Parathyroid adenoma (tissue), 2 donors: ENCODE measurements at regions not wholly inside any gene's neighbourhood (a gene's known extent, or its start where the extent isn't known, plus 50 kb on each side); places are given as distances from the start of the nearest gene placed in this dataset.

Experiments used
- H2AFZ ChIP-seq: fragments of 300-600 bp; sonication (generic); one replicate; pipeline ENCODE4 v1.7.0; 2017; ENCODE audit warnings: antibody characterized with exemption, mild to moderate bottlenecking
- H3K27ac ChIP-seq: fragments of 300-600 bp; sonication (generic); one replicate; pipeline ENCODE4 v1.7.0; 2017
- H3K27me3 ChIP-seq: fragments of 300-600 bp; sonication (generic); one replicate; pipeline ENCODE4 v1.7.0; 2017; ENCODE audit warnings: low read length; ENCODE audit not compliant: control insufficient read depth, insufficient read depth
- H3K36me3 ChIP-seq: fragments of 300-600 bp; sonication (generic); one replicate; pipeline ENCODE4 v1.7.0; 2017; ENCODE audit warnings: low read length; ENCODE audit not compliant: control insufficient read depth, insufficient read depth
- H3K4me1 ChIP-seq: fragments of 300-600 bp; sonication (generic); one replicate; pipeline ENCODE4 v1.7.0; 2017; ENCODE audit warnings: control low read depth
- H3K4me2 ChIP-seq: fragments of 300-600 bp; sonication (generic); one replicate; pipeline ENCODE4 v1.7.0; 2017; ENCODE audit warnings: low read length
- H3K4me3 ChIP-seq: fragments of 300-600 bp; sonication (generic); one replicate; pipeline ENCODE4 v1.7.0; 2017; ENCODE audit warnings: low read depth, low read length
- H3K79me2 ChIP-seq: fragments of 300-600 bp; sonication (generic); one replicate; pipeline ENCODE4 v1.7.0; 2017; ENCODE audit warnings: control low read depth
- H3K9ac ChIP-seq: fragments of 300-600 bp; sonication (generic); one replicate; pipeline ENCODE4 v1.7.0; 2017; ENCODE audit warnings: mild to moderate bottlenecking
- H3K9me3 ChIP-seq: fragments of 300-600 bp; sonication (generic); one replicate; pipeline ENCODE4 v1.7.0; 2017; ENCODE audit warnings: low read length; ENCODE audit not compliant: control insufficient read depth
- TF ChIP-seq, protein P1 (sequence below): fragments of 300-600 bp; sonication (generic); IDR thresholded peaks from one replicate; pipeline ENCODE4 v1.7.0; 2017; ENCODE audit warnings: antibody characterized with exemption, mild to moderate bottlenecking
- donor health status: primary hyperparathyroidism.

DNA sequence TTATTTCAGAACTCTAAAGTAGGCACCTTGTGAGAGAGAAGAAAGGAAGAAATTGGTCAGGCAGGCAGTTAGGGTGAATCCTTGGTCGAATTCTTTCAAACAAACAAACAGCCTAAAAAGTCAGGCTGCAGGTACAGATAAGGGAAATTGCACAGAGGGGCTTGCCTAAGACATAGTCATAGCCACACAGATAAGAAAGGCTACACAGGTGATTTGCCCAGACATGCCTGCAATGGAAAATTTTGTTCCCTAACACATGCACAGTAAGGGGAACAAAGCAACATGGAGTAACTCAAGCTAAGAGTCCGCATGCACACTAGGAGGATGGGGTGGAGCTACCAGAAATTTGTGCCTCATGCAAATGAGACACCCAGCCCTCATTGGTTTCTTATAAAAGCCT is 91.4 kb upstream of the TUSC7 start:
- Histone ChIP-seq H3K79me2 (no peaks in the 10 kb centered on the region), H3K4me1 (no peaks in the 10 kb centered on the region), H3K4me2 (no peak overlapping the region), H3K9me3 (no peaks in the 10 kb centered on the region), H3K9ac (no peak overlapping the region), H3K27me3 (no peaks in the 10 kb centered on the region), H3K4me3 (no peak overlapping the region), H3K27ac (no peak overlapping the region), H3K36me3 (no peaks in the 10 kb centered on the region), H2AFZ (no peak overlapping the region)
- TF ChIP-seq, protein P1, sequence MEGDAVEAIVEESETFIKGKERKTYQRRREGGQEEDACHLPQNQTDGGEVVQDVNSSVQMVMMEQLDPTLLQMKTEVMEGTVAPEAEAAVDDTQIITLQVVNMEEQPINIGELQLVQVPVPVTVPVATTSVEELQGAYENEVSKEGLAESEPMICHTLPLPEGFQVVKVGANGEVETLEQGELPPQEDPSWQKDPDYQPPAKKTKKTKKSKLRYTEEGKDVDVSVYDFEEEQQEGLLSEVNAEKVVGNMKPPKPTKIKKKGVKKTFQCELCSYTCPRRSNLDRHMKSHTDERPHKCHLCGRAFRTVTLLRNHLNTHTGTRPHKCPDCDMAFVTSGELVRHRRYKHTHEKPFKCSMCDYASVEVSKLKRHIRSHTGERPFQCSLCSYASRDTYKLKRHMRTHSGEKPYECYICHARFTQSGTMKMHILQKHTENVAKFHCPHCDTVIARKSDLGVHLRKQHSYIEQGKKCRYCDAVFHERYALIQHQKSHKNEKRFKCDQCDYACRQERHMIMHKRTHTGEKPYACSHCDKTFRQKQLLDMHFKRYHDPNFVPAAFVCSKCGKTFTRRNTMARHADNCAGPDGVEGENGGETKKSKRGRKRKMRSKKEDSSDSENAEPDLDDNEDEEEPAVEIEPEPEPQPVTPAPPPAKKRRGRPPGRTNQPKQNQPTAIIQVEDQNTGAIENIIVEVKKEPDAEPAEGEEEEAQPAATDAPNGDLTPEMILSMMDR = no peak

GRCh38 chr3:116618930-116619329 is 90.6 kb upstream of the TUSC7 start:
- H3K9me3 ChIP-seq = no peaks in the 10 kb centered on the region
- no peak overlapping the region for H3K9ac ChIP-seq
- no peaks in the 10 kb centered on the region for H3K27me3 ChIP-seq
- no peaks in the 10 kb centered on the region for H3K4me1 ChIP-seq
- H2AFZ ChIP-seq = no peak overlapping the region
- no peak overlapping the region for H3K4me3 ChIP-seq
- H3K4me2 ChIP-seq = no peak overlapping the region
- H3K36me3 ChIP-seq = no peaks in the 10 kb centered on the region
- TF ChIP-seq, protein P1 = no peak
- no peak overlapping the region for H3K27ac ChIP-seq
- H3K79me2 ChIP-seq = no peaks in the 10 kb centered on the region

- H2AFZ ChIP-seq = no peak overlapping the region
- H3K79me2 ChIP-seq = no peaks in the 10 kb centered on the region
- H3K27ac ChIP-seq = no peak overlapping the region
- no peaks in the 10 kb centered on the region for H3K9me3 ChIP-seq
- no peaks in the 10 kb centered on the region for H3K36me3 ChIP-seq
- H3K4me1 ChIP-seq = no peaks in the 10 kb centered on the region
- H3K4me2 ChIP-seq = no peak overlapping the region
- no peak overlapping the region for H3K4me3 ChIP-seq
- H3K27me3 ChIP-seq = no peaks in the 10 kb centered on the region
- TF ChIP-seq, protein P1 = no peak
- H3K9ac ChIP-seq = no peak overlapping the region
Observed at GRCh38 chr3:116630494-116630893, 79.1 kb upstream of the TUSC7 start.

DNA sequence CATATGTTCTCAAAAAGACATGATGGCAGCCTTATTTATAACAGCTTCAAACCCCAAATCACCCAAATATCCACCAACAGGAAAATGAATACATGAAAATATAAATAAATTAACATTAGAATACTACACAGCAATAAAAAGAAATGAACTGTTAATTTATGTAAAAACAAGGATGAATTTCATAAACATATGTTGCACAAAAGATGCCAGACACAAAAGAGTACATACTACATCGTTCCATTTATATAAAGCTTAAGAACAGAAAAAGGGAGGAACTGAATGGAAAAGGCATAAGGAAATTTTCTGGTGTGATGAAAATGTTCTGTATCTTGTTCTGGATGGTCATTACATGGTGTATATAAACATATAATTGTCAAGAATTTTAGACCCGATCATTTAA is 69.9 kb upstream of the TUSC7 start:
- Histone ChIP-seq H3K4me2 (no peak overlapping the region), H3K36me3 (no peaks in the 10 kb centered on the region), H3K27me3 (no peaks in the 10 kb centered on the region), H3K9me3 (no peaks in the 10 kb centered on the region), H3K4me1 (no peaks in the 10 kb centered on the region), H3K4me3 (no peak overlapping the region), H2AFZ (no peak overlapping the region), H3K79me2 (no peaks in the 10 kb centered on the region), H3K27ac (no peak overlapping the region), H3K9ac (no peak overlapping the region)
- TF ChIP-seq, protein P1 = no peak

DNA sequence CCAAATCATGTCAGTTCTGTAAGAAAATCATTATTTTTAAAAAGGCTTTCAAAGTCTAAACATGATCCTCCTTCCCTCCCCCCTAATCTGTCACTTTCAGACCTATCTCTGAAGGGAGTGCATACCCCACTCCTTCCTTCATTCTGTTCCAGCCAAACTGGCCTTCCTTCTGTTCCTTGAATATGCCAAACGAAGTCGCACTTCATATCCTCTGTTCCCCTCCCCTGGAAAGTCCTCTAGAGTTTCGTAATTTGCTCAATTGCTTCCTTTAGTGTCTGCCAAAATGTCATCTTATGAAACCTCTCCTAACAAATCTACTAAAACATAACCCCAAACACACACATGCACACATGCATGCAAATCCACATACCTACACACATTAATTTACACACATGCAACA is 69.5 kb upstream of the TUSC7 start:
- Histone ChIP-seq H3K27ac (no peak overlapping the region), H3K4me1 (no peaks in the 10 kb centered on the region), H3K4me3 (no peak overlapping the region), H3K27me3 (no peaks in the 10 kb centered on the region), H3K9ac (no peak overlapping the region), H3K9me3 (no peaks in the 10 kb centered on the region), H2AFZ (no peak overlapping the region), H3K36me3 (no peaks in the 10 kb centered on the region), H3K4me2 (no peak overlapping the region), H3K79me2 (no peaks in the 10 kb centered on the region)
- TF ChIP-seq, protein P1 = no peak
